Neural progenitor cell (in vitro differentiated cells): ENCODE measurements at regions not wholly inside any gene's neighbourhood (a gene's known extent, or its start where the extent isn't known, plus 50 kb on each side); places are given as distances from the start of the nearest gene placed in this dataset.

Source experiments
- EZH2 ChIP-seq: fragments of 200-600 bp; sonication (generic); IDR thresholded peaks from 2 replicates; pipeline ENCODE4 v1.6.1; 2017; ENCODE audit warnings: antibody characterized with exemption, mild to moderate bottlenecking, moderate library complexity
- EZH2phosphoT487 ChIP-seq: fragments of 200-600 bp; sonication (generic); IDR thresholded peaks from 2 replicates; pipeline ENCODE4 v1.6.1; 2017; ENCODE audit warnings: antibody characterized with exemption
- TF ChIP-seq, protein P1 (sequence below): fragments of 200-600 bp; sonication (generic); IDR thresholded peaks from 2 replicates; pipeline ENCODE4 v1.5.1; 2017; ENCODE audit warnings: antibody characterized with exemption, mild to moderate bottlenecking

DNA sequence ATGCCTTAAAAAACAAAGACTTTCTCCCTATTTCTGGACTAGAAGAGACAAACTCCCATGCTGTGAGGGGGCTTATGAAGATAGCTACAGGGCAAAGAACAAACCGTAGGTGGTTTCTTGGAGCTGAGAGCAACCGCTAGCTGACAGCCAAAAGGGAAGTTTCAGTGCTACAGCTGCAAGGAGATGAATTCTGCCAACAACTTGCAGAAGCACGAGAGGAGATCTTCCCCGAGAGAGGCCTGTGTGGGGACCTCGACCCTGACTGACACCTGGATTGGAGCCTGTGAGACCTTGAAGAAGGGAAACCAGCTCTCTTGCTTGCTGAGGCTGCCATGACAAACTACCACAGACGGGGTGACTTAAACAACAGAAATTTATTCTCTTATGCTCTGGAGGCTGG lies 183.8 kb upstream of the VCX3A start:
- TF ChIP-seq, protein P1, sequence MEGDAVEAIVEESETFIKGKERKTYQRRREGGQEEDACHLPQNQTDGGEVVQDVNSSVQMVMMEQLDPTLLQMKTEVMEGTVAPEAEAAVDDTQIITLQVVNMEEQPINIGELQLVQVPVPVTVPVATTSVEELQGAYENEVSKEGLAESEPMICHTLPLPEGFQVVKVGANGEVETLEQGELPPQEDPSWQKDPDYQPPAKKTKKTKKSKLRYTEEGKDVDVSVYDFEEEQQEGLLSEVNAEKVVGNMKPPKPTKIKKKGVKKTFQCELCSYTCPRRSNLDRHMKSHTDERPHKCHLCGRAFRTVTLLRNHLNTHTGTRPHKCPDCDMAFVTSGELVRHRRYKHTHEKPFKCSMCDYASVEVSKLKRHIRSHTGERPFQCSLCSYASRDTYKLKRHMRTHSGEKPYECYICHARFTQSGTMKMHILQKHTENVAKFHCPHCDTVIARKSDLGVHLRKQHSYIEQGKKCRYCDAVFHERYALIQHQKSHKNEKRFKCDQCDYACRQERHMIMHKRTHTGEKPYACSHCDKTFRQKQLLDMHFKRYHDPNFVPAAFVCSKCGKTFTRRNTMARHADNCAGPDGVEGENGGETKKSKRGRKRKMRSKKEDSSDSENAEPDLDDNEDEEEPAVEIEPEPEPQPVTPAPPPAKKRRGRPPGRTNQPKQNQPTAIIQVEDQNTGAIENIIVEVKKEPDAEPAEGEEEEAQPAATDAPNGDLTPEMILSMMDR, result no peak
- no peak for TF ChIP-seq EZH2
- no peak for TF ChIP-seq EZH2phosphoT487
